SHP77 (cell line): ENCODE measurements at regions not wholly inside any gene's neighbourhood (a gene's known extent, or its start where the extent isn't known, plus 50 kb on each side); places are given as distances from the start of the nearest gene placed in this dataset.

Source experiments
- DNase-seq, 2 experiments: peaks; one replicate each; lab custom pipeline; 2025; lab: John Stamatoyannopoulos, UW

DNA sequence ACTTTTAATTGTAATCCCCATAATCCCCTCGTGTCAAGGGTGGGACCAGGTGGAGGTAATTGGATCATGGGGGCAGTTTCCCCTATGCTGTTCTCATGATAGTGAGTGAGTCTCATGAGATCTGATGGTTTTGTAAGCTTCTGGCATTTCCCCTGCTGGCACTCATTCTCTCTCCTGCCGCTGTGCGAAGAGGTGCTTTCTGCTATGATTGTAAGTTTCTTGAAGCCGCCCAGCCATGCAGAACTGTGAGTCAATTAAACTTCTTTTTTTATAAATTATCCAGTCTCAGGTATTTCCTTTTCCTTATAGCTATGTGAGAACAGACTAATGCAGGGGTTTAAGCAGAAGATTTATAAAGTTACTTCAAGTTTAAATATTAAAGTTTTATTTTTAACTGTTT, 655.2 kb downstream of the EPHA4 start:
- no peak for DNase-seq

DNA sequence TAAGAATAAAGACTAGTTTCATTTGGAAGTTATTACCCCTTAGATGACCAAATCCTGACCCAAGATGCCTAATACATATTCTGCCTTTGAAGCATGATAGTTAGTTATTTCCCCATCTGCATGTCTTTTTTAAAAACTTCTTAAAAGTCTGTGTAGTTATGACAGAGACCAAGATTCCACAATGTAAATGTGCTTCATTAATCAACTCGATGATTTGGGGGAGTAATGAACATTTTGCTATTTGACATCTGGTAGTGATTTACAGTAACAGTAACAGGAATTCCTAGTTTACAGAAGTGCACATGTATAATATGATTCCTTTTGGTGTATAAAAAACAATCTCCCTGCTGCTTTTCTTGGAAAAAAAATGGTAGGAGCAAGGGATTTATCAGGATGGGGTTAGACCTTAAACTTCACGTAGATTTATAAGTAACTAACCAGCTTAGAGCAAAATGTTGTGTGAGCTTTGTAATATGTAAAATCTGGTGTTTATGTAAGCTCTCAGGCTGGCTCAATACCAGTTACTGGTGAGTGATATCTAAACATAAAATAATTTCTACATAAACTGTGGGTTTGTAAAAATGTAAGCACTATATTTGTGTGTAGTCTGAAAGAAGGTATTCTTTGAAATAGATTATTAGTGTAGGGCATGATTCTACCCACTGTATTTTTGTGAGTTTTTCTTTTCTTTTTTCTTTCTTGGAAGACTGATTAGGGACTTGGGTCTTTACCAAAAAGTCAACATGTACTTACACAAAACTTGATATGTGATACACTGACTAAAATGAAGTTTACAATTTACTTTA, 641.6 kb downstream of the EPHA4 start:
- DNase-seq: no peak

DNA sequence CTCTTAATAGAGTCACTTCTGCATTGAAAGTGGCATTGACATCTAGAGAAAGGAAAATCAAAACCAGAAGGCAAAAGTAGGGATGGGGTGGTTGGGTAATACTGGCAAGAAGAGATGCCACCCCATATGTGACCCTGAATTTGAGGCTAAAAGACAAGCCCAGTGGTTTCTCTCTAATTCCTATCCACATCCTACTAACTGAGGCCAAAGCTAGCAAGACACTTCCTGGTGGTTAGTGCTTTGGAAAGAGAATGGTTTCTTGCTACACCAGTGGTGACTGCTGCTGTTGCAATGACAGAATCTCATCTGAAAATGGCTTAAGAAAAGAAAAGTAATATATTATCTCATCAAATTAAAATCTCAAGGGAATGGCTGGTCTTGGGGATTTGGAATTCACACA, 640.6 kb downstream of the EPHA4 start:
- no peak for DNase-seq

DNA sequence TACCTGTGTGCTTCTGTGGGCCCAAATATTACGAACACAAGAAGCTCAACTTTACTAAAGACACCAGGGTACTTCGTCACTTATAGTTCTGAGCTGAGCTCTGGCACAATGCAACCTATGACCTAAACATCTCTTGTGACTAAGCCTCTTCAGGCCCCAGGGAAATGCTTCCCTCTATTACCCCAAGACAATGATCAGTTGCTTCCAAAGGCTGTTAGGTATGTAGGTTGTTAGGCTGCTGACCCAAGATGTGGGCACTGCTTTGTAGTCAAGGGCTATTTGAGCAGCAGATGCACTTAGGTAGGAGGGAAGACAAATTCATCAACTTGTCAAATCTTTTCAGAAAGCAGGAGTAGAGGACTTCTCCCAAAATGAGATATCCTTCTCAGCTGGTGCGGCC, 640.1 kb downstream of the EPHA4 start:
- DNase-seq: no peak

DNA sequence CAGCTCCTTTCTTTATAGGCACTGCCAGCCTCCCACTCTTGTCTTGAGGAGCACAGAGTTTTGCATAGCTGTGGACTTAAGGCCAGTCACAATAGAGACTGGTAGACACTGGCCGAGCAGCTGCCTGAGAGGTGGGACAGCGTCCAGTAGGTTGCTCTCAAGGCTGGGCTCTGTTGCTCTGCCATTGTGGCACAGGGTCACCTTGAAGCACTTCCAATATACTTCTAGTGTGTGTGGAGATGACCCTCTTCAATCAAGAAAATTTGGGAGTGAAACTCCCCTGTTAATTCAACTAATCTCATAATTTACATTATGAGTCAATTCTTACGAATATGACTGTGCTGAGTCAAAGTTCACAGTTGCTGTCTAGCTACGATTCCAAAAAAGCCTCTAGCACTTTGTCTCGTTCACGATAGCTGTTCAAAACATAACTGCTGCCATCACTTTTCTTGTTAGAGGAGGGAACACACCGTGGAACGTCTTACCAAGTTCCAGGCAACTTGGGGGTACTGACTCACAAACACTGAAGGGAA, 636.2 kb downstream of the EPHA4 start:
- DNase-seq: no peak

DNA sequence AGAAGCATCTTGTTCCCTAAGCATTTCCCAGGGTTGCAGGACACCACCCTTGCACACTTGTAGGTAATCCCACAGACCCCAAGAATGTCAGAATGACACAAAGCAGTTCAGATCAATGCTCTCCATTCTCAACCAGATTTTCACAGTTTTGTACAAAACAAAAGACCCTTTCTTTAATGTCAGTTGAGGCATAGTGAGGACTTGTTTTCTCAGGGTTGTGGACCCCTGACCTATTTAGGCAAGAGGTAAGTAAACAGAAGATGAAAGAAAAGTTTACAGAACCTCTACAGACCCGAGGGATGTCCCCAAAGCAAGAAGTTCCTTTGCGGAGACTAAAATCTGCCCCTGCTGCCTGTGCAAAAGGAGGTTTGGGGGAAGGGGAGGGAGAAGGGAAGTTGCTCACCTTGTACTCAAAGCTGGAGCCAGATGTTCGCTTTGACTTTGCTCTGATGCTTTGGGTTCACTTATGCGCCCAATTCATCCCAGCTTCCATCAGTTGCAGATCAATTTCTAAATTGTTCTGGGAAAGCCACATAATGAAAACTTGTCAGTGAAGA, 635.4 kb downstream of the EPHA4 start:
- no peak for DNase-seq

DNA sequence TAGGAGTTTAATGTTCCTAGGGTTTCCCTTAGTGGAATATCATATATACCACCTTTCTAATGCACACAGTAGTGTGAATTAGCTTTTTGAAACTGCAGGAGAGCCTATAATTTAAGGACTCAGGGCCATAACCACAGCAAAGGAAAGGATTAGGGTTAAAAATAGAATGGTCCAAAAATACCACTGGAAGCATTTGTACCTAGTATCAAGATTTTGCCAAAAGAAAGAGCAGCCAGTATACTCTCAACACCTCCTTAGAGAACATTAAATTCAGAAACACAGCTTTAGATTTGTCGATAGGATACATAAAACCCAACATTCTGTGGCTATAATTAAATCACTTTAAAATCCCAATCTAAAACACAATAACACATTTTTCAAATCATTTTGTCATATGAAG, 634.9 kb downstream of the EPHA4 start:
- DNase-seq: no peak

DNA sequence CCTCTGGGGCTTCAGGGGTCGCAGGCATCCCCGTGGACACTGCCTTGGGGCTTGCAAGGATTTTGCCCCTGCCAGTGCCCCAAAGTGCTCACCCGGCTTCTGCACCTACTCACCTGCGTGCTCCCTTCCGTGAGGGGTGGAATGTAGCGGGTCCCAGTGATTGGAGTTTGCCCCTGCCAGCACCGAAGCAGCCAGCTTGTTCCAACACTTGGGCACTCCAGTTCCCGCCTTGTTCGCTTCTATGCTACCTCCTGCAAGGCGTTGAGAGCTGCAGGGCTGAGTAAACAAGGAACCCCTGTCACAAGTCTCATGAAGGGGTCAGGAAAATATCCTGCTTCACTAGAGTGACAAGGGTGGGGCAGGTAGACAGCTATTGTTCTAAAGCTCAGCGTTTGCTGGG, 631.5 kb downstream of the EPHA4 start:
- DNase-seq: no peak

DNA sequence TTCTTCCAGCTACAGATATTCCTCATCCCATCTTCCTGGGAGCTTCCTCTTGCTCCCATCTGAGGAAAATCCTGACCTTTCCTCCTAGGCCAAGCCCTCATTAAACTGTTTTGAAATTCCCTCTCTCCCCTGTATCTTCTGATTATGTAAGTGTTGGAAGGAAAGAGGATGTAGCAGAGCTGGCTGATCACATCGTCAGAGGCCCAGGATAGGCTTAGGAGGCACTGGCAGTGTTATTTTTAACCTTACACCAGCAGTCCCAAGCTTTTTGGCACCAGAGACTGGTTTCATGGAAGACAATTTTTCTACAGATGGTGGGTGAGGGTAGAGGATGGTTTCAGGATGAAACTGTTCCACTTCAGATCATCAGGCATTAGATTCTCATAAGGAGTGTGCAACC, 630.4 kb downstream of the EPHA4 start:
- DNase-seq: no peak

DNA sequence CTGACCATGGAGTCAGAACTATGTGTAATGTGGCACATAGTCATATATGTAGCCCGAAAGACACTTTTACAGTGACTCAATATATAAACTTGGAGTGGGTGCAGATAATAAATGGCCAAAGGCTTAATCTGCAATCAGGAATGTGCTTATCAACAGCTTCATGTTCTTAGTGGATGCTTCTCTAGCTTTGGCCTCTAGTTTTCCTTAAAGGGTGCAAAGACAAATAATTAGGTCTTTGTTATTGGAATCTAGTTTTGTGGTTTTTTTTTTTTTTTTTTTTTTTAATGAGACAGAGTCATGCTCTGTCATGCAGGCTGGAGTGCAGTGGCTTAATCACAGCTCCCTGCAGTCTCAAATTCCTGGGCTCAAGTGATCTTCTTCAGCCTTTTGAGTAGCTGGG, 625.6 kb downstream of the EPHA4 start:
- no peak for DNase-seq

DNA sequence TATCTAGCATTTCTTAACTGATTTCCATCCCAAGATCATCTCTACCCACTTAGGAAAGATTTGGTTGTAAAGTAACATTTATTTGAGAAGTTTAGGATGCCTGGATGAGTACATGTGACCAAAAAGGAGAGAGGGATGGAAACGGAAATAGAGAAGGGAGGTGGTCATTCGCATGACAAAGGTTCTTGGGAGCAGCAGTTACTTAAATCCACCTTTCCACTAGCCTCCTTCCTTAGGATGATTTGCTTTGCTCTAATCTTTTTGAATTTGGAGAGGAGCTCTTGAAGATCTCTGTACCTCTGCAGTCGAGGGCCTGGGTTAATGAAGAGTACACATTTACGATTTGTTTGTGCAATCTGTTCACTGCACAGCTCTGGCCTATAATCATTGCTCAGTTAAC, 623.5 kb downstream of the EPHA4 start:
- no peak for DNase-seq

DNA sequence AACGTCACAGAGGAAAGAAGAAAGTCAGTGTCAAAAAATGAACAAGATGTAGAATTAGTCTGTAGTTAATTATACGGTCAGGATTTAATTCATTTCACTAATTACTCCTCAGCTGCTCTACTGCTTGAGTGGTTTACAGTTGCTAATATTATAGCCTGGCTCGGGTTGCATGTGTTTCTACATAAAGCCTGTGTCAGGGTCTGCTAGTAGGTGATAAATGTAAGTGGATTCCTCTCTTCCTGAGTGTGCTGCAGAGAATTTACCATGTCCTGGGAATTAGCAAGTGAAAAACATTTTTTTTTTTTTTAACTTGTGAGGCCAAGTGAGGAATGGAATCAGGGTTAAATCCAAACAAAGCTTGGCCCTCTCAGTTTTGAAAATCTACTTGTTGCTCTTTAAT, 622.6 kb downstream of the EPHA4 start:
- DNase-seq: no peak

DNA sequence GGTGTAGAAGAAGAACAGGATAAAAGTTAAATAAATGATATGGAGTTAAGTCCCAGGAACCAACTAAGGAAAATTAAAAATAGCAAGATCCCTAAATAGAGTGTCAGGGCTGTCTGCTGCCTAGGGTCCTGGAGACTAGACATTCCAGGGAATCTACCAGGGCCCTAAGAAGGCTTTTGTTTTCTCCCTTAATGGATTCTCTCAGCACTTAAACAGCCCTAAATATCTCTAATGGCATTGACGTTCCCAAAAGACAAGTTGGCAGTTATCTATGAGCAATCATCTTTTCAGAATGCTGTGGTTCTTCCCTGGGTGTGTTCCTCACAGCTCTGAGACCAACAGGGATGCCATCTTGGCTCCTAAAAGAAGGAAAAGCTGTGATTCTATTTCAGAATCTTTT, 616.3 kb downstream of the EPHA4 start:
- DNase-seq: no peak

DNA sequence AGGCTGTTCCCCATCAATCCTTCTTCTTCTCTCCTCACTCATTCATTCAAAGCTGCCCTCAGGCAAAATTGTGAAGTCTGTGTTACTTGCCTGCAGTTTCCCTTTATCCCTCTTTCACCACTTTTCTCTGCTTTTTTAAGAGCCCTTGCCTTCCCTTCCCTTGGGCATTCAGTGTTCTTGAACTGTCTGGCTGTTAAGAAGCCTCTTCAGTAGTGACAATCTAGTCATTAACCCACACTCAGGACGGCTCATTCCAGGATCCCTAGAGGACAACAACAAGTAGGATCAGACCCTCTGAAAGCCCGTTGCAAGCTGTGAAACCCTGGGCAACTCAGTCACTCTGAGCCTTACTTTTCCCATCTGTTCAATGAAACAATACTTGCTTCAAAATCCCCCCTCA, 615.7 kb downstream of the EPHA4 start:
- no peak for DNase-seq

DNA sequence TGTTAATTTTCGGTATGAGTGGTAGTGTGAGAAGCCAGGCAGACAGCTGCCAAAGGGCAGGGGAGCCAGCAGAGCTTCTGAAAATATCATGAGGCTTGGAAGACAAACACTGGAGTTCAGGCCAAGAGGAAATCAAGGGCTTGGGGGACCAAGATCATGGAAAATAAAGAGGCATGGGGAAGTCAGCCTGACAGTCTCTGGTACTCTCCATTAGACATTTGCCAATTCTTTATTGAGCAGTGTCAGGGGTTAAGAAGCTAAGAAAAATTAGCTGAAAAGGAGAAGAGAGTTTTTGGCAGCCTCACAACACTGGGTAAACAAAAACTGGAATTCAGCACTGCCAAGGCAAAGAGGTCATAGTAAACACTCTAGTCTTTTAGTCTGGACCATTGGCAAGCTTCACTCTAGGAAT, 612.7 kb downstream of the EPHA4 start:
- peak; percentile 10 to 30 for DNase-seq

DNA sequence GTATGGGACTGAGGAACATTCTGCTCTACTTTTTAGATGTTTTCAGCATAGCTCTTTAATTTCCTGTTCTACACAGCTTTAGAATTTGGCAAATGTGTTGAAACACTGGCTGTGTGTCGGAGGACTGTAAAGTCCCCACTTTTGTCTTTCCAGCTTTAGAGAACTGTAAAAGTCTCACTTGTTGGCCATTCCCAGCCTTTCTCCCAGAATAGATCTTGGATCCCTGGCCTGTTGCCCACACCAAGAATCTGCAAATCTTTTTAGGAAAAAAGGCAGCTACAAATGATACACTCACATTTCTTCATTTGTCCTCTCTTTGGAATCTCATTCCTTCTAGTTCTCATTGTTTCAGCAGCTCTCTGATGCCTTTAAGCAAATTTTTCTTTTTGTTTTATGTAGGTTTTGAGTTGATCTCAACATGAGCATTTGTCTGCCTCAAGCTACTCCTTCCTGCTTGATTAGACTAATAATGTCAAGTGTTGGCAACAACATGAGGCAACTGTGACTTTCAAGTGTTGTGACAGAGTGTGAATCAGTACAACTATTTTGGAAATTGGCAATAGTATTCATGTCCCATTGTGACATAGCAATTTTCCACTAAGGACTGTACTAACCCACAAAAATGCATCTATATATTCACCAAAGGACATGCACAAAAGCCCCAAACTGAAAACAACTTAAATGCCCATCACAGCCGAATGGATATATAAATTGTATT, 610.8 kb downstream of the EPHA4 start:
- no peak for DNase-seq

DNA sequence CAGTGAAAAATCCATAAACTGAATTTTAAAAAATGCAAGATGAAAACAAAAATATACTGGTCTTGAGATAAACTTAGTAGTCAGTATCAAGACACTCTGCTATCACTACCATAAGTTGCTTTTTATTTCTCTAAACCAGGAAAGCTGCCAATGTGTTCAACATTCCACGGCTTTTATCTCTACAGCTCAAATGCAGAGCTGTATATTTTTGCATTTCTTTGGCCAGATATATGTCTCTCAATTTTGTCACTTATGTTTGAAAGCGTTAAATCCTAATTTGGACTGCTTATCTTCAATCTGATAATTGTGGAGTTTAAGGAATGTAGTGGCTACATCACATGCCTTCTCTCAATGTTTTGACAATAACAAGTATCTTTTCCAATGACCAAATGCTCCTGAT, 609.5 kb downstream of the EPHA4 start:
- no peak for DNase-seq

DNA sequence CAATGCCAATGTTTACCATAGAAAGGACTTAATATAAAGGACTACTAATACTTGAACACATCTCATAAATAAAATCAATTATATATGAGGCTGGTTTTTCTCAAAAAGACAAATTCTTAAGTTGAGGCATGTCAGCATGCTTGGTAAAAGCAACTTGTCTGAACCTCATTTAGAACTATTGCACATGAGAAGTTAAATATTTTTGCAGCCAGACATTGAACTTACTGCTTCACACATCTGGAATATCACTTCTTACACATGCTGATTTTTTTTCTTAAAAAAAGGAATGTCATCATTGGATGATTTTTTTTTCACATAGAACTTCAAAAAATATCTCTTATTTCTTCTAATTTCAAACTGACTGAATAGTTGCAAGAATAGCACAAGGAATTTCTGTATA, 609.0 kb downstream of the EPHA4 start:
- no peak for DNase-seq

DNA sequence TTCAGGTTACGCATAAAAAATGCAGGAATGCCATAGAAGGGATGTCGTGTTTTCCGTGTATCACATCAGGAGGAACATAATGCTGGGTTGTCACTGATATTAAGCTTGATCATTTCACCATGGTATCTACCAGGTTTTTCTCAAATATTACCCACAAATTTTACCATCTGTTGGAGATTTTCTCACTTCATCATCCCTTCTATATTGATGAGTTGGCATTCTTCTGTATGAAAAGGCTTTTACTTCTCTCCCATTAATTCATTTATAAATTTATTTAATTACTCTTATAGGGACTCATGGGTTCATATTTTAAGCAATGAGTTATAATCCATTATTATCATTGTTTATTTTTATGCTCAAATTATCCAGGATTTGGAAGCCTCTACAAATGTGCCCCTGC, 608.2 kb downstream of the EPHA4 start:
- DNase-seq: no peak

DNA sequence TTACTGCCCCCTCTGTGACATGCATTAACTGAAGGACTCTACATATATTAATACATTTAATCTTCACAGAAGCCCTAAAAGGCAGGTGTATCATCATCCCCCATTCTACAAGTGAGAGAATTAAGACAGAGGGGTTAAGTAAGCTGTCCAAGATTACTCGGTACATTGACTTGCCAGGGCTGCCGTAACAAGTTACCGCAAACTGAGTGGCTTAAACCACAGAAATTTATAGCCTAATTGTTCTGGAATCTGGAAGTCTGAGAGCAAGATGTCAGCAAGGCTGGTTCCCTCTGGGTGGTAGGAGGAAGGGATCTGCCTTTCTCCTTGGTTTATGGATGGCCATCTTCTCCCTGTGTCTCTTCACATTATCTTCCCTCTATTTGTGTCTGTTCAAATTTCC, 605.5 kb downstream of the EPHA4 start:
- no peak for DNase-seq

DNA sequence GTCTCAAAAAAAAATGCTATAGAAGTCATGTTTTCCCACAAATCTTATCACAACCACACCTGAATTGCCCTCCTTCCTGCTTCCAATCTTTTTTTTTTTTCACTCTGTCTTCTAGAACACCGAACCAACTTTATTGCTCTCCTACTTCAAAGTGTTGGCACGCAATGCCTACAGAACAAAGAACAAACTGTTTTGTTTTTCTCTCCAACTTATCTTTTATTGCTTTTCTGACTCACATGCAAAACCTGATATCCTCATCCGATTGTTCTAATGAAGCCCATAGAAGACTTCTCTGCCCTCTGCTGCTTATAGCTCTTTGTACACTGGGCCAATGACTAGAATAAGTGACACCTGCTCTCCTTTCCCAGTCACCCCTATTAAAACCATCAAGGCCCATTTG, 602.8 kb downstream of the EPHA4 start:
- DNase-seq: no peak

DNA sequence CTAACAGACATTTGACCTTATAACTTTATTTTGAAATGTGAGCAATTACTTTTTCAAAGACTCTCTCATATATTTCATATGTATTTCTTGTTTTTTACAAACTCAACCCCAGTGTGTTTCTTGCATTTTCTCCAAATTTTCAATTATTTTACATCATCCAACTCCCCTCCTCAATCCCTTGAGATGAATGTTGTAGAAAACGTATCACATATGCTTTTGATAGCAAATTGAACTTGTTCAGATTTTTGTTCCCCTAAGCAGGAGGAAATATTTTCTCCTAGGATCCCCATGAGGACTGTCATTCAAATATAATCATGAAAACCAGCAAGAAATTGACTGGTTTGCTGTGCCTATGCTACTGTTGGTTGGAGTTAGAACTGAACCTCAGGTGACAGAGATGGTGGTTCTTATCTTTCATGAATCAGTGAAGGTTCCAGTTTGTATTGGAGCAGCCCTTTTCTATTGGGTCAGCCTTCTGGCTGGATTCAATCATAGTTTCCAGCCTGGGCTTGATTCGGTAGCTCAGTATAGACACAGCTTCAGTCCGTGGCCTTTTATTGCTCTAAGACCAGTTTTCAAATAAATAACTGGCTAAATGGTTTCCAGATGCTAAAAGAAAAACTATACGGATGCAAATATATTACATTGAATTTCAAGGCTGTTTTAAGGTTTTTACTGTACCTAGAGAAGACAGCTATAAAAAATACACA, 591.0 kb downstream of the EPHA4 start:
- no peak for DNase-seq

DNA sequence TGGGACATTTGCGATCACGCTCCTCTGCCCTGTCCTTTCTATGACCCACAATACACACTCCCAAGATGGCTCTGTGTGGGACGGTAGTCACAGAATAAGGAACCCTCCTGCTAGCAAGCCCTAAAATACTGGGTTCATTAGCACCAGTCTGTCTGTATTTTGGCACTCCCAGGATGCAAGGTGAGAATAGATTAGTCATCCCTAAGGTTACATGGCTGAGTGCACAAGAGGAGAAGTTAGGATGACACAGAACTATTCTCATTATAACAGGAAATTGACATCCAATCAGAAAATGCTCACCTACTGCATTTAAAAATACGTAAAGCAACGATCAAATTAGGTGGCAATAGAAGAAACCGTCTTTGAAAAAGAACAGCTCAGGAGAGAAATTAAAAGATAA, 590.2 kb downstream of the EPHA4 start:
- DNase-seq: no peak
